K562 (cell line): ENCODE measurements at regions not wholly inside any gene's neighbourhood (a gene's known extent, or its start where the extent isn't known, plus 50 kb on each side); places are given as distances from the start of the nearest gene placed in this dataset.
A peak's percentile ranks its signal among the peaks of the same experiment; 100 is the strongest.

Source experiments
- ATAC-seq: fragments of 200-7000 bp; cut with Tn5 transposase; 3 replicates; pipeline ENCODE4 v1.9.1; 2020; ENCODE audit warnings: moderate library complexity
- BruUV-seq: library from RNA; stranded (reverse); fragments of 400-500 nt; replicated peaks from 2 replicates; lab custom pipeline; 2021; lab: Mats Ljungman, UMichigan
- CTCF ChIA-PET: fragments of 300-600 bp; formaldehyde crosslinking; extraction: SDS; loops from one replicate; lab custom pipeline; 2021; ENCODE audit warnings: low intra/inter-chr PET ratio; lab: Yijun Ruan, JAX
- POLR2A ChIA-PET: fragments of 300-600, 350-650 bp; sonication (Branson Sonifier 250); formaldehyde crosslinking; extraction: SDS; loops from one replicate; lab custom pipeline; 2021; ENCODE audit warnings: antibody characterized with exemption, inconsistent platforms; lab: Yijun Ruan, JAX
- DNase-seq, 4 experiments: peaks; one replicate each; pipeline versions ENCODE4 v3.0.0 to v3.0.0-alpha.2; 2011 to 2018; ENCODE audit warnings: low spot score in 3 of 4, mixed read lengths in 3 of 4; ENCODE audit errors: extremely low read depth in 1 of 4
- FAIRE-seq: peaks from 2 replicates; lab custom pipeline; 2011; peaks lifted over from hg19 to GRCh38; lab: Jason Lieb, UNC
- H2AFZ ChIP-seq: 2 replicates; pipeline ENCODE4 v1.6.0; 2011; ENCODE audit warnings: low read depth, low read length, control low read depth, inconsistent platforms
- H3K27ac ChIP-seq: fragments of 200-600 bp; 3 replicates; pipeline ENCODE4 v1.8.0; 2011; ENCODE audit warnings: low read depth, mild to moderate bottlenecking, control low read depth, inconsistent platforms, low read length, moderate library complexity, mixed read lengths; ENCODE audit errors: extremely low read depth
- H3K27me3 ChIP-seq, 2 experiments: fragments of 300-600 bp in 1 of 2; 2 replicates in 1 of 2; 3 replicates in 1 of 2; pipeline versions ENCODE4 v1.6.0 to v1.8.0; 2011; ENCODE audit warnings: inconsistent platforms in 2 of 2, low read length in 2 of 2, mild to moderate bottlenecking in 1 of 2, mixed read lengths in 1 of 2, moderate library complexity in 1 of 2; ENCODE audit not compliant: control insufficient read depth in 2 of 2, insufficient read depth in 2 of 2
- H3K36me3 ChIP-seq: fragments of 300-600 bp; 3 replicates; pipeline ENCODE4 v1.8.0; 2011; ENCODE audit warnings: mild to moderate bottlenecking, low read length, inconsistent platforms; ENCODE audit not compliant: control insufficient read depth, insufficient read depth
- H3K4me1 ChIP-seq, 2 experiments: fragments of 200-600 bp in 1 of 2; replicated peaks in 1 of 2; 2 replicates in 1 of 2; 3 replicates in 1 of 2; pipeline versions ENCODE4 v1.5.1 to v1.8.0; 2011; ENCODE audit warnings: inconsistent platforms in 2 of 2, low read length in 2 of 2, mild to moderate bottlenecking in 1 of 2, mixed read lengths in 1 of 2, moderate library complexity in 1 of 2; ENCODE audit not compliant: control insufficient read depth in 2 of 2, insufficient read depth in 2 of 2
- H3K4me2 ChIP-seq: 2 replicates; pipeline ENCODE4 v1.6.1; 2011; ENCODE audit warnings: low read length, control low read depth, inconsistent platforms, mixed read lengths; ENCODE audit not compliant: insufficient read depth
- H3K4me3 ChIP-seq: fragments of 200-600 bp; sonication (generic), shearing (Covaris generic); 2 replicates; pipeline ENCODE4 v1.5.1; 2016; ENCODE audit warnings: control low read depth, inconsistent platforms
- H3K79me2 ChIP-seq: fragments of 200-600 bp; 3 replicates; pipeline ENCODE4 v1.8.0; 2011; ENCODE audit warnings: low read length, inconsistent platforms; ENCODE audit not compliant: control insufficient read depth, insufficient read depth
- H3K9ac ChIP-seq, 2 experiments: 2 replicates each; pipeline versions ENCODE4 v1.6.0 to v1.6.1; 2011; ENCODE audit warnings: low read depth in 2 of 2, low read length in 2 of 2, control low read depth in 1 of 2, inconsistent platforms in 1 of 2, mild to moderate bottlenecking in 1 of 2, mixed read lengths in 1 of 2; ENCODE audit not compliant: insufficient read depth in 1 of 2
- H3K9me1 ChIP-seq: one replicate; pipeline ENCODE4 v1.6.0; 2011; ENCODE audit warnings: inconsistent platforms, mild to moderate bottlenecking, low read length, moderate library complexity; ENCODE audit not compliant: control insufficient read depth, insufficient read depth
- H3K9me3 ChIP-seq: replicated peaks from 2 replicates; pipeline ENCODE4 v1.5.1; 2011; ENCODE audit warnings: low read depth, low read length, inconsistent platforms; ENCODE audit not compliant: control insufficient read depth, insufficient read depth
- H4K20me1 ChIP-seq: replicated peaks from 2 replicates; pipeline ENCODE4 v1.6.1; 2011; ENCODE audit warnings: low read length, inconsistent platforms, mixed read lengths; ENCODE audit not compliant: control insufficient read depth, insufficient read depth
- FOSL1 ChIP-seq: fragments of 200-800 bp; sonication (Bioruptor generic); conservative IDR thresholded peaks from 2 replicates; pipeline ENCODE4 v1.6.1; 2016; ENCODE audit warnings: missing genetic modification characterization, missing compliant biosample characterization
- KDM1A ChIP-seq, 2 experiments: fragments of 450-650 bp; IDR thresholded peaks; 2 replicates each; pipeline ENCODE4 v1.6.1; 2016; ENCODE audit warnings: mild to moderate bottlenecking in 2 of 2
- NFE2 ChIP-seq: IDR thresholded peaks from 2 replicates; pipeline ENCODE4 v1.6.1; 2014; ENCODE audit warnings: antibody characterized with exemption, low read depth
- WGBS: fragments of 100-300 bp; shearing (Covaris generic); methylation state at CpG from one replicate; pipeline ENCODE4 v1.1.6; 2016; ENCODE audit warnings: low coverage, mixed read lengths; ENCODE audit not compliant: insufficient coverage; ENCODE audit errors: missing lambda C conversion rate; 5-methylcytosine and 5-hydroxymethylcytosine counted together
- in situ Hi-C: fragments of 300-500 bp; cut with MboI; formaldehyde crosslinking; loops from 4 replicates; pipeline ENCODE4 v1.15.0; 2018; ENCODE audit warnings: inconsistent platforms, mixed read lengths
- intact Hi-C: fragments of 100-400 bp; cut with micrococcal nuclease; formaldehyde crosslinking; loops from 2 replicates; pipeline ENCODE4 v1.14.2; 2022
- TF ChIP-seq, protein P1 (sequence below): fragments of 250-450 bp; sonication (Bioruptor Pico); IDR thresholded peaks from 2 replicates; pipeline ENCODE4 v1.8.0; 2022; ENCODE audit warnings: inconsistent platforms

DNA sequence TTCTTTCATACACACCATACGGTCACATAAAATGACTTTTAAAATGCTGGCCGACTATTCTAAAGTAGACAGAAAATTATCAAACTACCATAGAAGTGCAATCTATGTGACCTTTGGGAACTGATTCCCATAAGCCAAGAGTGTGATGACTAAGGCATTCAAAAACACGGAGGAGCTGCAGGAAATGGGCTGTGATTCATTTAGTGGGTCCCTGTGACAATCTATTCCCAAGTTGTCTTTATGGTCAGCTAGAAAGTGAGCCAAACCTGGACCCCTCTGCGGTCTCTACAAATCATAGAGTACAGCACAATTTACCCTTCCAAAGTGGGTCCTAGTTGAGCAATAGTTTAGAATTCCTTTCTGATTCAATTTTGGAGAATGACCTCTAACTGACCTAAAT is 251.5 kb upstream of the CBLB start:
- TF ChIP-seq NFE2: 0 out of 2 replicates have a peak, but pooled peaks have one; percentile 10
- peak; percentile 14; the same call in 1 of the 2 replicates for TF ChIP-seq FOSL1 (tag)
- peak; percentile 47 to 65; a peak in 2 of 4 replicates for TF ChIP-seq KDM1A (IDR thresholded peaks at IDR 0.05)
- TF ChIP-seq, protein P1, sequence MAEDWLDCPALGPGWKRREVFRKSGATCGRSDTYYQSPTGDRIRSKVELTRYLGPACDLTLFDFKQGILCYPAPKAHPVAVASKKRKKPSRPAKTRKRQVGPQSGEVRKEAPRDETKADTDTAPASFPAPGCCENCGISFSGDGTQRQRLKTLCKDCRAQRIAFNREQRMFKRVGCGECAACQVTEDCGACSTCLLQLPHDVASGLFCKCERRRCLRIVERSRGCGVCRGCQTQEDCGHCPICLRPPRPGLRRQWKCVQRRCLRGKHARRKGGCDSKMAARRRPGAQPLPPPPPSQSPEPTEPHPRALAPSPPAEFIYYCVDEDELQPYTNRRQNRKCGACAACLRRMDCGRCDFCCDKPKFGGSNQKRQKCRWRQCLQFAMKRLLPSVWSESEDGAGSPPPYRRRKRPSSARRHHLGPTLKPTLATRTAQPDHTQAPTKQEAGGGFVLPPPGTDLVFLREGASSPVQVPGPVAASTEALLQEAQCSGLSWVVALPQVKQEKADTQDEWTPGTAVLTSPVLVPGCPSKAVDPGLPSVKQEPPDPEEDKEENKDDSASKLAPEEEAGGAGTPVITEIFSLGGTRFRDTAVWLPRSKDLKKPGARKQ (CRISPR knock-in tag): no peak
- Histone ChIP-seq H3K27ac (no peak overlapping the region), H3K36me3 (no peaks in the 10 kb centered on the region), H2AFZ (no peak overlapping the region), H3K4me2 (no peak overlapping the region), H3K4me1 (peaks cover 5 to 8% of the 10 kb centered on the region in 2 experiments; a peak in 3 of 5 replicates), H3K79me2 (no peaks in the 10 kb centered on the region), H3K27me3 (no peaks in the 10 kb centered on the region), H3K9me3 (no peaks in the 10 kb centered on the region), H3K9me1 (no peaks in the 10 kb centered on the region), H3K4me3 (no peak overlapping the region), H4K20me1 (no peaks in the 10 kb centered on the region), H3K9ac (no peak overlapping the region)
- intact Hi-C loops (loop anchor here (5.0 to 10.0 kb wide), 2 partner anchors 116 to 433 kb away; no protein-coding TSS in a partner anchor), in situ Hi-C loops (no loop called here)
- POLR2A ChIA-PET: no interaction called here
- FAIRE-seq: no peak
- BruUV-seq: no TSS peak
- WGBS: 43% methylated on average over 4 of the region's 4 CpGs
- DNase-seq: no peak
- ATAC-seq: no peak
- CTCF ChIA-PET: no interaction called here
